ENCODE measurements at regions not wholly inside any gene's neighbourhood (a gene's known extent, or its start where the extent isn't known, plus 50 kb on each side); places are given as distances from the start of the nearest gene placed in this dataset.

DNA sequence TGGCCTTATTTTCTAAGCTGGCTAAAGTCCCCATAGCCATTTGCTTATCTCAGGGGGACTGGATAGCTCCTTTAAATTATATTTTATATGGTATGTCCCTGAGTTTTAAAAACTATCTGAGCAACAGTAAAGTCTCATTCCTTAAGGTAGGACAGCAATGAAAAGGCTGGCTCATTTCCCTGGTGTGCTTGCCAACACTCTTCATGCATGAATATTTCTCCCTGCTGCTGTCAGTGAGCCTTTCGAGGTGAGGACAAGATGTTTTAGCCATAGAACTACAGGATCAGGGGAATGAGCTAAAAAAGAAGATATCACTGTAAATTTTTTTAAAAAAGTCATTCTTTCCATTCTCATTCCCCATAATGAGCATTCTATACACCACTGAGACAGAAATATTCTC lies 427.3 kb upstream of the FAM241A start:
- H3K27me3 Mint-ChIP-seq = no peaks in the 10 kb centered on the region
- H3K4me1 Mint-ChIP-seq = no peaks in the 10 kb centered on the region
- no peaks in the 10 kb centered on the region for H3K36me3 Mint-ChIP-seq (ENCODE audit: low read depth)
- no peak overlapping the region for H3K4me3 Mint-ChIP-seq
- ATAC-seq = no peak
- no peaks in the 10 kb centered on the region for H3K9me3 ChIP-seq (ENCODE audit: control insufficient read depth, low read length, poor library complexity, severe bottlenecking)
- no peak for DNase-seq
- no peak overlapping the region for H3K27ac Mint-ChIP-seq

DNA sequence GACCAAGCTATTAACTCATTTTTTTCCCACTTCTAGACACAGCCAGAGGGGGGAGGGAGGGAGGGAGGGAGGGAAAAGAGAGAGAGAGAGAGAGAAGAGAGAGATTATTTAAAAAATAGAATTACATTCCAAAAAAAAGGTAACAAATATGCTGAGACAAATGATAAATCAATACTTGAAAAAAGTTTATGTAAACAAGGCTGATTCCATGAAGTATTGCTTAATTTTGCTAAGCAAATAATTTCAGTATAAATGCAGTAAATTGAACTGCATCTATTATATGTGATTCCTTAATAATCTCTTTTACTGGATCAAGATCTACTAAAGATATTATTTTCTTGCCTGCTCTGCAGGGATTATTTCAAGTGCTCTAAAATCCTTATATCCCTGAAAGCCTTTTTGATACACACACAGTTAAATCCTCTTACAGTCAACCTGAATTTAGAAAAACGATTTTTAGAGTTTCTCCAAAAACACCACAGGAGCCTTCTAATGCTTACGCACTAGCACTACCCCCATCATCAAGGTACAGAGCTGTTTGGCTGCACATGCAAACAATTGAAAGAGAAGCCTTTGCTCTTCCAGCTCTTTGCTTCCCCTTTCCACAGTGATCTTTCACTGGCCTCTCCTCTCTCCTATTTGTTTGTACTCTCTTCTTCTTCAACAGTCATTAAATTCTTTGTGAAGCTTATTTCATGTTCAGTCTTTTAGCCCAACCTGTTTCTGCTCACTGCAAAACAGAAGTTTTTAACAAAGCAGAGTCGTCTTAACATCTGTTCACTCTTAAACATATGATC lies 426.3 kb upstream of the FAM241A start:
- H3K27ac Mint-ChIP-seq = no peak overlapping the region
- no peaks in the 10 kb centered on the region for H3K36me3 Mint-ChIP-seq (ENCODE audit: low read depth)
- H3K9me3 ChIP-seq (ENCODE audit: control insufficient read depth, low read length, poor library complexity, severe bottlenecking) = no peaks in the 10 kb centered on the region
- H3K27me3 Mint-ChIP-seq = no peaks in the 10 kb centered on the region
- no peak overlapping the region for H3K4me3 Mint-ChIP-seq
- H3K4me1 Mint-ChIP-seq = no peaks in the 10 kb centered on the region
- ATAC-seq (no peak), DNase-seq (no peak)

- DNase-seq (no peak), ATAC-seq (no peak)
- H3K27ac Mint-ChIP-seq = no peak overlapping the region
- H3K4me3 Mint-ChIP-seq = no peak overlapping the region
- H3K4me1 Mint-ChIP-seq = no peaks in the 10 kb centered on the region
- no peaks in the 10 kb centered on the region for H3K27me3 Mint-ChIP-seq
- no peaks in the 10 kb centered on the region for H3K36me3 Mint-ChIP-seq (ENCODE audit: low read depth)
- H3K9me3 ChIP-seq (ENCODE audit: control insufficient read depth, low read length, poor library complexity, severe bottlenecking) = no peaks in the 10 kb centered on the region
Measured at GRCh38 chr4:111720866-111721265, 424.4 kb upstream of the FAM241A start.

DNA sequence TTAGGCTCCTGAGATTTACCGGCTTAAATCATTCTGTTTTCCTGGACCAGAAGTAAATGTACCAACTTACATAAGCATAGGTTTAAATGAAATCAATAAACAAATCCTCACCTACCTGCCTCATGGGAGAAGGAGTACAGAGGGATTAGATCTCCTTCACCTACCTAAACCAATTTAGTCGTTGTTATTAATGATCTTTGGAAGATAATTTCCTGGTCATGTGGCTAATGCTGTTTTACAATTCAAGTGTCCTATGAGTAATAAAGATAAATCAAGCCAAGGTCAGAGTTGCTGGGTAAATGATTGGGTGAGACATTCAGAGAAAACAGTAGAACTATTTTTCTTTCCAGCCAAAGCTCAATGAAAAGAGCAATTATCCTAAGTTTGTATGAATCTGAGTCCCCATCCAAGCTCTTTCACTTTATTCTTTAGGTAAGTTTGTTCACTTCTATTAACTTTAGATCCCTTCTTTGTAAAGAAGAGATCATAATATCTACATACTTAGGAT lies 423.0 kb upstream of the FAM241A start:
- Mint-ChIP-seq H3K36me3 (ENCODE audit: low read depth) (no peaks in the 10 kb centered on the region), H3K27me3 (no peaks in the 10 kb centered on the region), H3K27ac (no peak overlapping the region), H3K4me3 (no peak overlapping the region), H3K4me1 (no peaks in the 10 kb centered on the region)
- no peak for ATAC-seq
- no peak for DNase-seq
- H3K9me3 ChIP-seq (ENCODE audit: control insufficient read depth, low read length, poor library complexity, severe bottlenecking) = no peaks in the 10 kb centered on the region

- Mint-ChIP-seq H3K27me3 (no peaks in the 10 kb centered on the region), H3K4me1 (no peaks in the 10 kb centered on the region), H3K36me3 (ENCODE audit: low read depth) (no peaks in the 10 kb centered on the region), H3K4me3 (no peak overlapping the region), H3K27ac (no peak overlapping the region)
- H3K9me3 ChIP-seq (ENCODE audit: control insufficient read depth, low read length, poor library complexity, severe bottlenecking) = no peaks in the 10 kb centered on the region
- DNase-seq (no peak), ATAC-seq (no peak)
Measured at GRCh38 chr4:111736516-111736915, 408.7 kb upstream of the FAM241A start.

GRCh38 chr4:111744847-111745246 lies 400.4 kb upstream of the FAM241A start:
- no peaks in the 10 kb centered on the region for H3K4me1 Mint-ChIP-seq
- no peaks in the 10 kb centered on the region for H3K9me3 ChIP-seq (ENCODE audit: control insufficient read depth, low read length, poor library complexity, severe bottlenecking)
- H3K27ac Mint-ChIP-seq = no peak overlapping the region
- ATAC-seq (no peak), DNase-seq (no peak)
- H3K36me3 Mint-ChIP-seq (ENCODE audit: low read depth) = no peaks in the 10 kb centered on the region
- H3K27me3 Mint-ChIP-seq = no peaks in the 10 kb centered on the region
- no peak overlapping the region for H3K4me3 Mint-ChIP-seq

- DNase-seq = no peak
- Mint-ChIP-seq H3K4me3 (no peak overlapping the region), H3K27ac (no peak overlapping the region), H3K4me1 (no peaks in the 10 kb centered on the region), H3K27me3 (no peaks in the 10 kb centered on the region), H3K36me3 (ENCODE audit: low read depth) (no peaks in the 10 kb centered on the region)
- no peaks in the 10 kb centered on the region for H3K9me3 ChIP-seq (ENCODE audit: control insufficient read depth, low read length, poor library complexity, severe bottlenecking)
- ATAC-seq = no peak
Measured at GRCh38 chr4:111748157-111748556, 397.1 kb upstream of the FAM241A start.

DNA sequence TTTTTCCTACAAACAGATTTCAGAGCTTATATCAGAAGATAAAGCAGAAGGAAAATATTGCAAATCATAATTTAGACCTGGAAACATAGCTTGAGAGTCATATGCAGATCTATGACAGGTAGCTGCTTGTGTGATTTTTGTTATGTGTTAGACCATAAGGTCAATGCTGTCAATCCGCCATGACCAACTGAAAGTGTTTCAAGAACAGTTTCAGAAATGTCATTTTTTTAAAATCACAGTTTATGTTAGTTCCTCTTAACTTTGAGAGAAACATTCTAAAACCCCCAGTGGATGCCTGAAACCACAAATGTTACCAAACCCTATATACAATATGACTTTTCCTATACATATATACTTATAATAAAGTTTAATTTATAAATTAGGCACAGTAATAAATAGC lies 391.3 kb upstream of the FAM241A start:
- no peak overlapping the region for H3K27ac Mint-ChIP-seq
- H3K4me3 Mint-ChIP-seq = no peak overlapping the region
- H3K27me3 Mint-ChIP-seq = no peaks in the 10 kb centered on the region
- H3K9me3 ChIP-seq (ENCODE audit: control insufficient read depth, low read length, poor library complexity, severe bottlenecking) = no peaks in the 10 kb centered on the region
- ATAC-seq (no peak), DNase-seq (no peak)
- no peaks in the 10 kb centered on the region for H3K36me3 Mint-ChIP-seq (ENCODE audit: low read depth)
- H3K4me1 Mint-ChIP-seq = no peaks in the 10 kb centered on the region

DNA sequence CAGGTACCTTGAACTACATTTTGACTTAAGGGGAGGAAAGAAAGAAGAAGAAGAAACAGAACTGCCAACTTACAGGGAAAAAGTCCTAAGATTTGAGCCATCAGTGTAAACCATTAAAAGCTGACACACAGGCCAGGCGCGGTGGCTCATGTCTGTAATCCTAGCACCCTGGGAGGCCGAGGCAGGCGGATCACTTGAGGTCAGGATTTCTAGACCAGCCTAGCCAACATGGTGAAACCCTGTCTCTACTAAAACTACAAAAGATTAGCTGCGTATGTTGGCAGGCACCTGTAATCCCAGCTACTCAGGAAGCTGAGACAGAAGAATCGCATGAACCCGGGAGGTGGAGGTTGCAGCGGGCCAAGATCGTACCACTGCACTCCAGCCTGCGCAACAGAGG lies 389.7 kb upstream of the FAM241A start:
- Mint-ChIP-seq H3K27ac (no peak overlapping the region), H3K27me3 (no peaks in the 10 kb centered on the region), H3K4me3 (no peak overlapping the region), H3K36me3 (ENCODE audit: low read depth) (no peaks in the 10 kb centered on the region), H3K4me1 (no peaks in the 10 kb centered on the region)
- H3K9me3 ChIP-seq (ENCODE audit: control insufficient read depth, low read length, poor library complexity, severe bottlenecking) = no peaks in the 10 kb centered on the region
- DNase-seq (no peak), ATAC-seq (no peak)

DNA sequence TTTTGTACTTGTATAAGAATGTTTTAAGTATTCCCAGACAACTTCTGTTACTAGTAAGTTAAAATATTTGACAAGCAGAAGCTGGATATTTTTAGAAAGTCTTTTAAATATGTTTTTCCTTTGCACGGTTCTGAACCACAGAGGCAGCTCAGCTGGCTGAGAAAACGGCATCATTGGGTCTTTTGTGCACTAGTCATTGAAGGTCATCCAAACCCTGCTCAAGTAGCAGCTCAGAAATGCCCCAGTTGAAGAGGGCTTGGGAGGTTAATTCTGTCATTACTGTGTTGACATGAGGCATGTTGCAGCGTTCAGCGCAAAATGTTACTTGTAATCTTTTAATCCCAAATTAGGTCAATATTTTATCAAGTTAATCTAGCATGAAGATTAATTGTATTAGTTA lies 383.7 kb upstream of the FAM241A start:
- H3K27ac Mint-ChIP-seq = no peak overlapping the region
- no peak overlapping the region for H3K4me3 Mint-ChIP-seq
- no peaks in the 10 kb centered on the region for H3K9me3 ChIP-seq (ENCODE audit: control insufficient read depth, low read length, poor library complexity, severe bottlenecking)
- DNase-seq (no peak), ATAC-seq (no peak)
- H3K27me3 Mint-ChIP-seq = no peaks in the 10 kb centered on the region
- no peaks in the 10 kb centered on the region for H3K4me1 Mint-ChIP-seq
- H3K36me3 Mint-ChIP-seq (ENCODE audit: low read depth) = no peaks in the 10 kb centered on the region

GRCh38 chr4:111770514-111770913 lies 374.7 kb upstream of the FAM241A start:
- H3K4me3 Mint-ChIP-seq = no peak overlapping the region
- H3K4me1 Mint-ChIP-seq = no peaks in the 10 kb centered on the region
- peak in 1 of 3 donors; percentile 9 for DNase-seq
- H3K36me3 Mint-ChIP-seq (ENCODE audit: low read depth) = no peaks in the 10 kb centered on the region
- no peak for ATAC-seq
- no peaks in the 10 kb centered on the region for H3K9me3 ChIP-seq (ENCODE audit: control insufficient read depth, low read length, poor library complexity, severe bottlenecking)
- H3K27me3 Mint-ChIP-seq = no peaks in the 10 kb centered on the region
- H3K27ac Mint-ChIP-seq = no peak overlapping the region

GRCh38 chr4:111773858-111774257 lies 371.4 kb upstream of the FAM241A start:
- no peaks in the 10 kb centered on the region for H3K9me3 ChIP-seq (ENCODE audit: control insufficient read depth, low read length, poor library complexity, severe bottlenecking)
- Mint-ChIP-seq H3K27ac (no peak overlapping the region), H3K4me3 (no peak overlapping the region), H3K36me3 (ENCODE audit: low read depth) (no peaks in the 10 kb centered on the region), H3K4me1 (no peaks in the 10 kb centered on the region), H3K27me3 (no peaks in the 10 kb centered on the region)
- ATAC-seq (no peak), DNase-seq (no peak)

DNA sequence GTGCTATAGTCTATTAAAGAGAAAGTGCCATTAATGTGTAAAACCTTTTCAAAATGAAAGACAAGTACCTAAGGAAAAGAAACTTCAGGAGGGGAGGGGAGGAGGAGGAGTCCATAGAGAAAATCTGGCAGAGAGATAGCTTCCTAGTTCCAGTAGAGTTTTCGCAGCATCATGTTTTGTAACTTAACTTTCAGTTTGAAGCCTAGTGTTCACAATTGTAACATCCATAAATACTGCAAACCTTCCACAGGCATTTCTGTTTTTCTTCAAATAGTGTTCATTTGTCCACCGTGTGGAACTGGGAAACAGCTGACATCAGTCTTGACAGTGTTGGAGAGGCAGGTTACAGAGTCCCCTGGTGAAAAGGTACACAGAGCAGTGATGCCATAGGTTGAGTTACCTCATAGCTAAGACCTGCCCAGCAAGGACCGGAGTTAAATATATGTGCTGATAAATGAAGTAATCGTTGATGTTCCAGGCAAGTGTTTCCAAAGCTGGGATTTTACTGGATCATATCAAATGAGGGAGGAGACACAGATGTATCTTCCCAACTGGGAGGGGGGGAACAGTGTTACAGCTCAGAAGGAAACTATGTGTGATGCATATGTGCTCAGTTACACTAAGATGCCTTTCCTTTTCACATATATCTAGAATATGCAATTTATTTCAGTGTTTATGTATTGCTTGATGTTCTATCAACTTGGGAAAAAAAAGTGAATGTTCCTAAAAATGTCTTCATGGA lies 369.5 kb upstream of the FAM241A start:
- no peak for ATAC-seq
- H3K36me3 Mint-ChIP-seq (ENCODE audit: low read depth) = no peaks in the 10 kb centered on the region
- H3K27me3 Mint-ChIP-seq = no peaks in the 10 kb centered on the region
- H3K9me3 ChIP-seq (ENCODE audit: control insufficient read depth, low read length, poor library complexity, severe bottlenecking) = no peaks in the 10 kb centered on the region
- no peak for DNase-seq
- H3K4me1 Mint-ChIP-seq = no peaks in the 10 kb centered on the region
- no peak overlapping the region for H3K4me3 Mint-ChIP-seq
- no peak overlapping the region for H3K27ac Mint-ChIP-seq

DNA sequence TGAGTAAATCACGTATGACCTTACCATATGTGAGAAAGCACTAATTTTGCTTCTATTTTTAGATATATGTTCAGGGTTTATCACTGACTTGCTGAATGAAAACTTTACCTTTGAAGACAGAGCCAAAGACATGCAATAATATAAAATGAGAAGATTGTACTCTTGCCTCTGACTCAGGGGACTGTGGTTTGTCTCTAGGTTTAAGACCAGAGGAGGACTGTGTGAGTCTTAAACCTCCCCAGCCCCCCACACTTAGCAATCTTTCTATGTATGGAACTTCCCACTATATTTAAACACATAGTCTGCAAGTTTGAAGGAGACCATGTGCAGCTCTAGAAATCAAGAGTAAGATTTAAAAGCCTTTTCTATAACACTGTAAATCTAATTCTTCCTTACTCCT lies 368.7 kb upstream of the FAM241A start:
- ATAC-seq (no peak), DNase-seq (no peak)
- no peaks in the 10 kb centered on the region for H3K4me1 Mint-ChIP-seq
- no peaks in the 10 kb centered on the region for H3K9me3 ChIP-seq (ENCODE audit: control insufficient read depth, low read length, poor library complexity, severe bottlenecking)
- H3K36me3 Mint-ChIP-seq (ENCODE audit: low read depth) = no peaks in the 10 kb centered on the region
- no peak overlapping the region for H3K27ac Mint-ChIP-seq
- H3K4me3 Mint-ChIP-seq = no peak overlapping the region
- H3K27me3 Mint-ChIP-seq = no peaks in the 10 kb centered on the region
